ENCODE measurements at regions not wholly inside any gene's neighbourhood (a gene's known extent, or its start where the extent isn't known, plus 50 kb on each side); places are given as distances from the start of the nearest gene placed in this dataset.
A peak's percentile ranks its signal among the peaks of the same experiment; 100 is the strongest.

GRCh38 chr11:88418508-88418907, 81.0 kb upstream of the CTSC start:
- Mint-ChIP-seq H3K4me1 (ENCODE audit: low read depth in 2 of 2) (peaks cover 66 to 70% of the 10 kb centered on the region in 2 donors), H3K27me3 (no peaks in the 10 kb centered on the region), H3K4me3 (no peak overlapping the region), H3K9me3 (no peaks in the 10 kb centered on the region), H3K36me3 (peaks cover 6% of the 10 kb centered on the region), H3K27ac (peak overlapping the region; percentile 19 to 99)
- DNase-seq (ENCODE audit: low spot score): no peak
- ATAC-seq: no peak

DNA sequence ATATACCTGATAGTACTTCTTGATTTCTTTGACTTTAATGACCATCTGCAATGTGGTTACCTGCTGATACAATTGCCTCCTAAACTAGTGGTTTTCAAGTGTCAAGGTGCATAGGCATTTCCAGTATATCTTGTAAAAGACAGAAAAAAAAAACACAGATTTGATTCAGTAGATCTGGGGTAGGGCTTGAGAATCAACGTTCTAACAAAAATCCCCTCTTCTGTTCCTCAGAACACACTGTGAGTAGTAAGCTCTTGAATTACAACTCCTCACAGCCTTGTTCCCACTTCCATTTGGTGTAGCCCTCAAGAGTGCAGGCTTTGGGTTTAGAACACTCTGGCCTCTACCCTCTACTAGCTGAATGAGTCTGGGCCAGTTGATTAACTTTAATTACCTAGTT, 78.0 kb upstream of the CTSC start:
- ATAC-seq: peak in 1 of 2 donors; percentile 41
- peaks cover 62 to 65% of the 10 kb centered on the region in 2 donors for H3K4me1 Mint-ChIP-seq (ENCODE audit: low read depth in 2 of 2)
- H3K36me3 Mint-ChIP-seq: peaks cover 10% of the 10 kb centered on the region
- peak overlapping the region; percentile 63 to 79 for H3K27ac Mint-ChIP-seq
- H3K4me3 Mint-ChIP-seq: peak overlapping the region; percentile 63
- DNase-seq (ENCODE audit: low spot score): no peak
- H3K9me3 Mint-ChIP-seq: no peaks in the 10 kb centered on the region
- no peaks in the 10 kb centered on the region for H3K27me3 Mint-ChIP-seq

- peak overlapping the region; percentile 63 to 79 for H3K27ac Mint-ChIP-seq
- no peaks in the 10 kb centered on the region for H3K27me3 Mint-ChIP-seq
- H3K4me3 Mint-ChIP-seq: peak overlapping the region; percentile 63
- H3K9me3 Mint-ChIP-seq: no peaks in the 10 kb centered on the region
- ATAC-seq (peak; percentile 89), DNase-seq (ENCODE audit: low spot score) (no peak)
- H3K4me1 Mint-ChIP-seq (ENCODE audit: low read depth in 2 of 2): peaks cover 57 to 60% of the 10 kb centered on the region in 2 donors
- H3K36me3 Mint-ChIP-seq: peaks cover 7% of the 10 kb centered on the region
These were observed 77.5 kb upstream of the CTSC start for GRCh38 chr11:88414981-88415413.

- peaks cover 4% of the 10 kb centered on the region for H3K36me3 Mint-ChIP-seq
- DNase-seq (ENCODE audit: low spot score): no peak
- H3K27ac Mint-ChIP-seq: peak overlapping the region; percentile 63 to 79
- peaks cover 52 to 55% of the 10 kb centered on the region in 2 donors for H3K4me1 Mint-ChIP-seq (ENCODE audit: low read depth in 2 of 2)
- ATAC-seq: peak; percentile 43 to 62
- H3K9me3 Mint-ChIP-seq: no peaks in the 10 kb centered on the region
- peak overlapping the region; percentile 63 for H3K4me3 Mint-ChIP-seq
- H3K27me3 Mint-ChIP-seq: no peaks in the 10 kb centered on the region
These were observed 76.9 kb upstream of the CTSC start for GRCh38 chr11:88414385-88414861.

DNA sequence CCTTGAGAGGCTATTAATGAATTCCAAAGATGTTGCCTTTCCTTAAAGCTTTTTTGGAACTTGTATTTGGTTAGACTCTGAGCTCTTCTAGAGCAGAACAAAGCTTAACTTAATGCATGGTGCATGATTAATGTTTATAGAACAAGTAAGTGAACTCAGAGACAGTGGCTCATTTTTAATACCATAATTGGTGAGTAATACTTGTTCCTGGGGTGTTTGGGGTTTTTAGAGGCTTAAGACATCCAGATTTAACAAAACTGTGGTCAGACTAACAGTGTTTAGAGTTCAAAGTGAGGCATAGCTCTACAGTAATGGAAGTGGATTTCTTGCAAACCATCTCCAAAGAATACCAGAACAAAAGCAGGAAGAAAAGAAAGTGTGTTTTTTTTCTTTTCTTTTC, 73.7 kb upstream of the CTSC start:
- Mint-ChIP-seq H3K27me3 (no peaks in the 10 kb centered on the region), H3K4me1 (ENCODE audit: low read depth in 2 of 2) (peaks cover 38 to 46% of the 10 kb centered on the region in 2 donors), H3K36me3 (peaks cover 4% of the 10 kb centered on the region), H3K4me3 (no peak overlapping the region), H3K27ac (peak overlapping the region in 1 of 2 donors; percentile 51), H3K9me3 (no peaks in the 10 kb centered on the region)
- no peak for DNase-seq (ENCODE audit: low spot score)
- ATAC-seq: peak in 1 of 2 donors; percentile 42

DNA sequence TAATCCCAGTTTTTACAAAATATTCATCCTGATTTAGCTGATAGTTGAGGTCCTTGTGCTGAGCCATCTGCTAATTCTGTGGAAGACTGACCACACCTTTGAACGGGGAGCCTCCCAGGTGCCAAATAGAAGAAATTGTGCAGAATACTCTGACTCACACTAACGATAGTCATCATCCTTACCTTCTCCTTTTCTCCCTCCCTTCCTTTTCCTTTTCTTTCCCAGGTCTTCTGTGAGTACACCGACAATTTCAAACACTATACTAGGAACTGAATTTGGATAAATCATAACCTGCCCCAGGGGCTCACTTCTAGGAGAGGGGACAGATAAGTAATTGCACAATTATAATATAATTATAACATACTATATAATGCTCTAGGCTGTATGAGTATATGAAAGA, 73.1 kb upstream of the CTSC start:
- ATAC-seq (no peak), DNase-seq (ENCODE audit: low spot score) (no peak)
- peaks cover 32 to 41% of the 10 kb centered on the region in 2 donors for H3K4me1 Mint-ChIP-seq (ENCODE audit: low read depth in 2 of 2)
- H3K27me3 Mint-ChIP-seq: no peaks in the 10 kb centered on the region
- H3K4me3 Mint-ChIP-seq: no peak overlapping the region
- peaks cover 4% of the 10 kb centered on the region for H3K36me3 Mint-ChIP-seq
- no peaks in the 10 kb centered on the region for H3K9me3 Mint-ChIP-seq
- peak overlapping the region in 1 of 2 donors; percentile 50 for H3K27ac Mint-ChIP-seq

DNA sequence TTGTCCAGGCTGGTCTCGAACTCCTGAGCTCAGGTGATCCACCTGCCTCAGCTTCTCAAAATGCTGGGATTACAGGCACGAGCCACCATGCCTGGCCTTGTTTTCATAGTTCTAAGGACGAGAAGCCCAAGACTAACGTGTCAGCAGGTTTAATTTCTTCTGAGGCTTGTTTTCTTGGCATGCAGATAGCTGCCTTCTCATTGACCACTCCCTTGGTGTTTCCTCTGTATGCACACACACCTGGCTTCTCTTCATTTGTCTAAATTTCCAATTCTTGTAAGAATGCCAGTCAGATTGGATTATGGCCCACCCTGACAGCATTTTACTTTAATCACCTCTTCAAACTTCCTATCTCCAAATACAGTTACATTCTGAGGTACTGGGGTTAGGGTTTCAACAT, 72.5 kb upstream of the CTSC start:
- H3K27me3 Mint-ChIP-seq: no peaks in the 10 kb centered on the region
- no peak overlapping the region for H3K4me3 Mint-ChIP-seq
- peaks cover 28 to 38% of the 10 kb centered on the region in 2 donors for H3K4me1 Mint-ChIP-seq (ENCODE audit: low read depth in 2 of 2)
- no peak for DNase-seq (ENCODE audit: low spot score)
- no peaks in the 10 kb centered on the region for H3K9me3 Mint-ChIP-seq
- H3K36me3 Mint-ChIP-seq: peaks cover 4% of the 10 kb centered on the region
- H3K27ac Mint-ChIP-seq: peak overlapping the region in 1 of 2 donors; percentile 50
- ATAC-seq: no peak

GRCh38 chr11:88406876-88407275, 69.3 kb upstream of the CTSC start:
- peaks cover 11 to 30% of the 10 kb centered on the region in 2 donors for H3K4me1 Mint-ChIP-seq (ENCODE audit: low read depth in 2 of 2)
- H3K4me3 Mint-ChIP-seq: no peak overlapping the region

DNA sequence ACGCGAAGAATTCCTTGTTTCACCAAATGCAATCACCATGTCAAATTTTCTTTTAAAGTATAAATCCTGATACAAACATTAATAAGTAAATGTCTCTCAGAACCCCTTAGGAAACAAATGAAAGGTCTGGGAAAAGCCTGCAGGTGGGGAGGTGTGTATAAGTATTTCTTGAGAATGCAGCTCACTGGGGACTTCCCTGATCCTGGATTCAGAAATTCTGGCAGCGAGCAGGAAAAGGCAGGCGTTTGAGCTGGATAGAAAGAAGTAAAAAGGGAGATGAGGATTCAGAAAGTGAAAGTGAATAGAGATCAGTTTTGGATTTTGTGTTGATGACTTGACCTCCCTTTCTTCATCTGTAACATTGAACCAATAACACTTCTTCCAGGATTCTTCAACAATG, 68.3 kb upstream of the CTSC start:
- H3K4me1 Mint-ChIP-seq (ENCODE audit: low read depth in 2 of 2): peaks cover 5 to 25% of the 10 kb centered on the region in 2 donors
- DNase-seq (ENCODE audit: low spot score) (no peak), ATAC-seq (no peak)
- H3K4me3 Mint-ChIP-seq: no peak overlapping the region
- H3K27ac Mint-ChIP-seq: peak overlapping the region in 1 of 2 donors; percentile 66
- H3K36me3 Mint-ChIP-seq: no peaks in the 10 kb centered on the region
- no peaks in the 10 kb centered on the region for H3K9me3 Mint-ChIP-seq
- no peaks in the 10 kb centered on the region for H3K27me3 Mint-ChIP-seq

More at GRCh38 chr11:88406876-88407275, 69.3 kb upstream of the CTSC start:
- Mint-ChIP-seq H3K9me3 (no peaks in the 10 kb centered on the region), H3K36me3 (no peaks in the 10 kb centered on the region), H3K27ac (peak overlapping the region in 1 of 2 donors; percentile 57), H3K27me3 (no peaks in the 10 kb centered on the region)
- DNase-seq (ENCODE audit: low spot score): no peak
- no peak for ATAC-seq

DNA sequence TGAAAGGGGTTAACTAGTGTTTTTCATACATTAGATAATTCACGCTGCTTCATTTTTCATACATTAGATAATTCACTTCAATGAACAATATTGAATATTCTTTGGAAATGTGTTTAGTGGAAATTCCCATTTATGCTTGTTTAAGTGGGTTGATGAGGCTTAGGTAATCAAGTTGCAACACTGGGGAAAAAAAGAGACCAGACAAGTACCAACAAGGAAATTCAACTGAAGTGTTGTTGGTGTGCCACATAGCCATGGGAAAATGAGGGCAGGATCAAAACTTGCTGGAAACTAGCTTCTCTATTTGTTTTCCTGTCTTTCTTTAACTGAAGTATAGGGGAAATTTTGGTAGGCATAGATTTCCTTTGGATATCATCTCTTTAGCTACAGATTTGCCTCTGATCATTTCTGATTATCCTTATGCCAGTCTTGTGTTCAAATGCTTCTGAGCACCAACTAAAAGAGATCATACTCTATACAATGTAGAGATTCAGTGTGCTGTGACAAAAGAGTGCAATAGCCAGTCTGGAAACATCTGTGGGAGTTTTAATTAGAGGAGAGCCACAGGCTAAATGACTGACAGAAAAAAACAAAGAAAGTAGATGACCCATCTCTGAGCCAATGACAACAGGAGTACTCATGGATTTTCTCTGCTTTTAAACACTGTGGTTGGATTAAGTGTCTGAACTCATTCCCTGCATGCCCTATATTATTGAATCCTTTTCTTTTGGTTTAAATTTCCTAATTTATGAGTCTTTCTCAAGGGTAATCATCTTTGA, 67.6 kb upstream of the CTSC start:
- Mint-ChIP-seq H3K4me3 (no peak overlapping the region), H3K36me3 (no peaks in the 10 kb centered on the region), H3K4me1 (ENCODE audit: low read depth in 2 of 2) (peaks cover 5 to 22% of the 10 kb centered on the region in 2 donors), H3K27ac (peak overlapping the region in 1 of 2 donors; percentile 66), H3K27me3 (no peaks in the 10 kb centered on the region), H3K9me3 (no peaks in the 10 kb centered on the region)
- DNase-seq (ENCODE audit: low spot score): no peak
- ATAC-seq: no peak

- Mint-ChIP-seq H3K27ac (peak overlapping the region in 1 of 2 donors; percentile 44), H3K36me3 (no peaks in the 10 kb centered on the region), H3K27me3 (no peaks in the 10 kb centered on the region), H3K4me3 (no peak overlapping the region), H3K9me3 (no peaks in the 10 kb centered on the region), H3K4me1 (ENCODE audit: low read depth in 2 of 2) (peaks cover 5 to 22% of the 10 kb centered on the region in 2 donors)
- DNase-seq (ENCODE audit: low spot score): no peak
- ATAC-seq: no peak
These were observed 66.9 kb upstream of the CTSC start for GRCh38 chr11:88404391-88404790.

DNA sequence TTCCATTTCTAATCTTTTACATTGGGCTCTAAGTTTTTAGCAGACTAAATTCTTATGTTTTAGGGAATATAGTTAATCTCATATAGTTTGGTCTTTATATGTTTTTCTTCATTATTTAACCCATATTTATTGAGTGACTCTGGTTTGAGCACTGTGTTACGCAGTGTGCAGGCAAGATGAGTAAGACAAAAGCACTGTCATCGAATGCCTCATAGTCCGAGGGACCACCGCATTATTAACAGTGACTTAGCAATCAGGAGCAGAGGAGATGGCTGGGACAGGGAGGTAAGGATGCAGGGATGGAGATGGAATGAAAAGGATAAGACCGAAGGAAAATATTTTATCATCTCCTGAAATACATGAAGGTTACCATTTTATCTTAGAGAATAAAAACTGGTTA, 65.2 kb upstream of the CTSC start:
- H3K27me3 Mint-ChIP-seq: no peaks in the 10 kb centered on the region
- no peak overlapping the region for H3K4me3 Mint-ChIP-seq
- H3K9me3 Mint-ChIP-seq: no peaks in the 10 kb centered on the region
- H3K4me1 Mint-ChIP-seq (ENCODE audit: low read depth in 2 of 2): peaks cover 5 to 22% of the 10 kb centered on the region in 2 donors
- DNase-seq (ENCODE audit: low spot score): no peak
- no peaks in the 10 kb centered on the region for H3K36me3 Mint-ChIP-seq
- H3K27ac Mint-ChIP-seq: no peak overlapping the region
- no peak for ATAC-seq

DNA sequence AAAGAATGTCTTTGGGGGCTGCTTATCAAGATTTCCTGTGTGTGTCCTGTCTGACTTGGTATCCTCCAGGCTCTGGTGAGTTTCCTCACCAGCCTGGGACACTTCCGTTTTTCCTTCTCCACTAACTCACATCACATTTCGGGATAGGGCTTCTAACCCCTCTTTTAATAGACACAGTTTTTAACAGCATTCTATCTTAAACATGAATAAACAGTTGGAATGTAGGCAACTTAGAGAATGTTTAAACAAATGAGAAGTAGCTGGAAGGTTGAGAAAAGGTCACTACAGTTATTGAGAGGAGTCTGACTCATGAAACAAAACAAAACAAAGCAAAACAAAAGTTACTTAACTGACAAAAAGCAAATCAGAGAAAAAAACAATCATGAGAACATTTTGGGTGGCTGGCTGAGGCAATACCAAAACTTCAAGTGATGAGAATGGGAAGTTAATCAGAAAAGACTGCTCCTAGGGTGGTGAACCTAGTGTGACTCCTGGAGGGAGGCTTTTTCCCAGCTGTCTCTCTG, 64.7 kb upstream of the CTSC start:
- H3K4me3 Mint-ChIP-seq: no peak overlapping the region
- no peaks in the 10 kb centered on the region for H3K36me3 Mint-ChIP-seq
- no peaks in the 10 kb centered on the region for H3K9me3 Mint-ChIP-seq
- H3K4me1 Mint-ChIP-seq (ENCODE audit: low read depth in 2 of 2): peaks cover 5 to 22% of the 10 kb centered on the region in 2 donors
- ATAC-seq (no peak), DNase-seq (ENCODE audit: low spot score) (no peak)
- no peak overlapping the region for H3K27ac Mint-ChIP-seq
- H3K27me3 Mint-ChIP-seq: no peaks in the 10 kb centered on the region

Measured in natural killer cell treated with Interleukin-12 subunit alpha and Interleukin-12 subunit beta and Interleukin-15 and Interleukin-18, amount 100 ng/mL, for 72 hours (primary cell).